Thyroid gland (tissue), 4 donors: ENCODE measurements at regions not wholly inside any gene's neighbourhood (a gene's known extent, or its start where the extent isn't known, plus 50 kb on each side); places are given as distances from the start of the nearest gene placed in this dataset.

Experiments used
- CTCF ChIP-seq, 6 experiments: fragments of 200-600 bp in 3 of 6; fragments of 450-650 bp in 3 of 6; sonication (generic) in 3 of 6; IDR thresholded peaks; one replicate each; pipeline ENCODE4 v1.5.1; 2016 to 2019; ENCODE audit warnings: antibody characterized with exemption in 6 of 6, mild to moderate bottlenecking in 2 of 6, inconsistent platforms in 1 of 6, moderate library complexity in 1 of 6
- POLR2A ChIP-seq, 2 donors: fragments of 450-650 bp; IDR thresholded peaks; one replicate each; pipeline ENCODE4 v1.6.1; 2017; ENCODE audit warnings: antibody characterized with exemption in 2 of 2, mild to moderate bottlenecking in 2 of 2, moderate library complexity in 1 of 2

GRCh38 chr3:78317774-78318173 lies 1277.9 kb downstream of the ROBO2 start:
- TF ChIP-seq CTCF (IDR thresholded peaks at IDR 0.05) (no peak), POLR2A (IDR thresholded peaks at IDR 0.05) (no peak)
